Choroid plexus epithelial cell (primary cell): ENCODE measurements at regions not wholly inside any gene's neighbourhood (a gene's known extent, or its start where the extent isn't known, plus 50 kb on each side); places are given as distances from the start of the nearest gene placed in this dataset.
"Not testable (repeated sequence)": the region's sequence is repeated elsewhere in the genome, so short reads cannot be mapped to it uniquely, and the experiment has no call there.

Experiments
- DNase-seq: peaks from one replicate; pipeline ENCODE4 v3.0.0-alpha.2; 2010; ENCODE audit warnings: low read depth
- H3K4me3 ChIP-seq: 2 replicates; pipeline ENCODE4 v1.5.1; 2011; ENCODE audit warnings: low read depth, mild to moderate bottlenecking, control low read depth, low read length, moderate library complexity
- TF ChIP-seq, protein P1 (sequence below): conservative IDR thresholded peaks from 2 replicates; pipeline ENCODE4 v1.5.1; 2011; ENCODE audit warnings: low read depth, mild to moderate bottlenecking, control low read depth, inconsistent platforms, low read length, moderate library complexity

- not testable (repeated sequence) for H3K4me3 ChIP-seq, DNase-seq
Measured at GRCh38 chr1:91207691-91208090, 185.9 kb upstream of the ZNF644 start.

DNA sequence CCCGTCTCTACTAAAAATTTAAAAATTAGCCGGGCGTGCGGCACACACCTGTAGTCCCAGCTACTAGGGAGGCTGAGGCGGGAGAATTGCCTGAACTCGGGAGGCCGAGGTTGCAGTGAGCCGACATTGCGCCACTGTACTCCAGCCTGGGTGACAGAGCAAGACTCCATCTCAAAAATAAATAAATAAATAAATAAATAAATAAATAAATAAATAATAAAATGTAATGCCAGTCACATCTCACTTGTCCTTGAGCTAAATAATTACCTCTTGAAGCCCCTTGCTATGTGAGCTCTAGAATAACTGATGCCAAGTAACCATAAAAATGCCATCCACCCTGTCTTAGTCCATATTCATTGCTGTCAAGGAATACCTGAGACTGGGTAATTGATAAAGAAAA lies 182.3 kb upstream of the ZNF644 start:
- not testable (repeated sequence) for DNase-seq, H3K4me3 ChIP-seq

DNA sequence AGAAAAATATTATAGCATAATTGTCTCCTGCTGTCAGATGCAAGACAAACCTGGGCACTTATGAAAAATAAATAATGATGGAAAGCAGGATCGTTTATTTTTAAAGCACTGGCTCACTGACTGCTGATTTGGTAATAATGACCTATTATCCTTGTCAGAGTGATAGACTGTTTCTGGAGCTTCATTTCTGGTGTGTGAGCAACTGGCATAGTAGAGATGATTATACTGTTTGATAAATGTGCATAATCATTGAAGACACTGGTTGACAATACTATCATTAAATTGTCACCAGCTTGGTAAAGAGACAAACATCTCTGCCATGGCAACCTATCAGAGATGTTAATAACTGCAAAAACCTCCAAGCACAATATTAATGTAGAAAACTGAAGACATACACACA lies 179.9 kb upstream of the ZNF644 start:
- DNase-seq, result no peak
- no peak overlapping the region for H3K4me3 ChIP-seq
- TF ChIP-seq, protein P1, sequence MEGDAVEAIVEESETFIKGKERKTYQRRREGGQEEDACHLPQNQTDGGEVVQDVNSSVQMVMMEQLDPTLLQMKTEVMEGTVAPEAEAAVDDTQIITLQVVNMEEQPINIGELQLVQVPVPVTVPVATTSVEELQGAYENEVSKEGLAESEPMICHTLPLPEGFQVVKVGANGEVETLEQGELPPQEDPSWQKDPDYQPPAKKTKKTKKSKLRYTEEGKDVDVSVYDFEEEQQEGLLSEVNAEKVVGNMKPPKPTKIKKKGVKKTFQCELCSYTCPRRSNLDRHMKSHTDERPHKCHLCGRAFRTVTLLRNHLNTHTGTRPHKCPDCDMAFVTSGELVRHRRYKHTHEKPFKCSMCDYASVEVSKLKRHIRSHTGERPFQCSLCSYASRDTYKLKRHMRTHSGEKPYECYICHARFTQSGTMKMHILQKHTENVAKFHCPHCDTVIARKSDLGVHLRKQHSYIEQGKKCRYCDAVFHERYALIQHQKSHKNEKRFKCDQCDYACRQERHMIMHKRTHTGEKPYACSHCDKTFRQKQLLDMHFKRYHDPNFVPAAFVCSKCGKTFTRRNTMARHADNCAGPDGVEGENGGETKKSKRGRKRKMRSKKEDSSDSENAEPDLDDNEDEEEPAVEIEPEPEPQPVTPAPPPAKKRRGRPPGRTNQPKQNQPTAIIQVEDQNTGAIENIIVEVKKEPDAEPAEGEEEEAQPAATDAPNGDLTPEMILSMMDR, result no peak

DNA sequence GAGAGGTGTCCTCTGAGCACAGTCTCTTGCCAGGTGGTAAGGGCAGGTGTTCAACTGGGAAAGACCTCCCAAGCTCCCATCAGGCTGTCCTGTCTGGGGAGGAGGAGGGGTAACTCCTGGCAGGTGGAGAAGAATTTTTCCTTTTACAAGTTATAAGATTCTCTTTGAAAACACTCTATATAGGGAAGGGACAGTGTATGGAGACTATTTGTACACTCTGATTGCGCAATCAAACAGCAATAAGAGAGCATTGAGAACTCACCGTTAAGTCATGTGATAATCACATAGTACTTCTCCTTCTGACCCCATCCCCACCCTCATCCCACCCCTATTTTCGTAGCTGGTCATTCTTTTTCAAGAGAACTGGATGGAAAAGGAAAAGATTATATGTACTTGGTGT lies 179.3 kb upstream of the ZNF644 start:
- no peak overlapping the region for H3K4me3 ChIP-seq
- TF ChIP-seq, protein P1, result no peak
- DNase-seq, result no peak

DNA sequence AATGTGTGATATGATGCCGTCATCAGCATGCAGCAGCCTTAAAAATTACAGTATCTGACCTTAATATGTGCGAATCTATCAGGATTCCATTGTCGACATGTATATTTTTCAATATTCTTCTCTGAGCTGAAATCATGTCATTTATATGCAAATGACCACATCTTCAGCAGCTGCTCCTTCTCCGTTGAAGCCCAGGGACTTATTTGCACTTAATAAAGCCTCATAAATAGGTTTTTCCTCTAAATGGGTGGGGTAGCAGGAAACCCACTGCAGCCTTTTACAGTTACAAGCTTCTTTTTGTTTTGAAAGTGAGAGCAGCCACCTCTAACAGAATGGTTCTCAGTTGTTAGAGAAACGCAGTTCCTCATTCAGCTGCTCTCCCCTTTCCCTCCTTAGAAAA lies 178.8 kb upstream of the ZNF644 start:
- TF ChIP-seq, protein P1, result no peak
- H3K4me3 ChIP-seq, result no peak overlapping the region
- no peak for DNase-seq

GRCh38 chr1:91199988-91200387 lies 178.2 kb upstream of the ZNF644 start:
- no peak overlapping the region for H3K4me3 ChIP-seq
- DNase-seq, result no peak
- TF ChIP-seq, protein P1, result no peak

DNA sequence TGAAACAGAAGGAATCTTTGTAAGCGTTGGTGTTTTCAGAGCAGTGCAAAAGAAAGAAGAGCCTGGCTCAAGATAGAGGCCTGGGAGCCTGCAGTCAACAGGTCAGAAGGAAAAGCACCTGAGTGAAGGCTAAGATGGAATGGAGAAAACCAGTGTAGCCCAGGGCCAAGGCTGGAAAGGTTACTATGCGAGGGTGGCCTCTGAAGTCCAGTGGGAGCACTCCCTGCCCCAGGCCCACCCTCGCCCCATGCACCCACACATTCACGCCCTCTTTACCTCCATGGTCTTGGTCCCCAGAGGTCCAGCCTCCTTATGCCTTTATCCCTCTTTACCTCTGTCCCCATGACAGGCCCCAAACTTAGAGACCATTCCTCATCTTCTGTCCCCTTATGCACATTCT lies 169.2 kb upstream of the ZNF644 start:
- DNase-seq, result no peak

GRCh38 chr1:91189096-91189495 lies 167.3 kb upstream of the ZNF644 start:
- no peak for DNase-seq
- TF ChIP-seq, protein P1, result no peak
- H3K4me3 ChIP-seq, result no peak overlapping the region

More for the DNA sequence above, 169.2 kb upstream of the ZNF644 start:
- H3K4me3 ChIP-seq, result no peak overlapping the region
- TF ChIP-seq, protein P1, result no peak

GRCh38 chr1:91182807-91183206 lies 161.0 kb upstream of the ZNF644 start:
- DNase-seq, H3K4me3 ChIP-seq: not testable (repeated sequence)
